K562 (cell line): ENCODE measurements at regions not wholly inside any gene's neighbourhood (a gene's known extent, or its start where the extent isn't known, plus 50 kb on each side); places are given as distances from the start of the nearest gene placed in this dataset.

ENCODE experiments used
- ATAC-seq: fragments of 200-7000 bp; cut with Tn5 transposase; 3 replicates; pipeline ENCODE4 v1.9.1; 2020; ENCODE audit warnings: moderate library complexity
- BruUV-seq: library from RNA; stranded (reverse); fragments of 400-500 nt; replicated peaks from 2 replicates; lab custom pipeline; 2021; lab: Mats Ljungman, UMichigan
- CTCF ChIA-PET: fragments of 300-600 bp; formaldehyde crosslinking; extraction: SDS; loops from one replicate; lab custom pipeline; 2021; ENCODE audit warnings: low intra/inter-chr PET ratio; lab: Yijun Ruan, JAX
- POLR2A ChIA-PET: fragments of 300-600, 350-650 bp; sonication (Branson Sonifier 250); formaldehyde crosslinking; extraction: SDS; loops from one replicate; lab custom pipeline; 2021; ENCODE audit warnings: antibody characterized with exemption, inconsistent platforms; lab: Yijun Ruan, JAX
- DNase-seq, 4 experiments: peaks; one replicate each; pipeline versions ENCODE4 v3.0.0 to v3.0.0-alpha.2; 2011 to 2018; ENCODE audit warnings: low spot score in 3 of 4, mixed read lengths in 3 of 4; ENCODE audit errors: extremely low read depth in 1 of 4
- FAIRE-seq: peaks from 2 replicates; lab custom pipeline; 2011; peaks lifted over from hg19 to GRCh38; lab: Jason Lieb, UNC
- H2AFZ ChIP-seq: 2 replicates; pipeline ENCODE4 v1.6.0; 2011; ENCODE audit warnings: low read depth, low read length, control low read depth, inconsistent platforms
- H3K27ac ChIP-seq: fragments of 200-600 bp; 3 replicates; pipeline ENCODE4 v1.8.0; 2011; ENCODE audit warnings: low read depth, mild to moderate bottlenecking, control low read depth, inconsistent platforms, low read length, moderate library complexity, mixed read lengths; ENCODE audit errors: extremely low read depth
- H3K27me3 ChIP-seq, 2 experiments: fragments of 300-600 bp in 1 of 2; 2 replicates in 1 of 2; 3 replicates in 1 of 2; pipeline versions ENCODE4 v1.6.0 to v1.8.0; 2011; ENCODE audit warnings: inconsistent platforms in 2 of 2, low read length in 2 of 2, mild to moderate bottlenecking in 1 of 2, mixed read lengths in 1 of 2, moderate library complexity in 1 of 2; ENCODE audit not compliant: control insufficient read depth in 2 of 2, insufficient read depth in 2 of 2
- H3K36me3 ChIP-seq: fragments of 300-600 bp; 3 replicates; pipeline ENCODE4 v1.8.0; 2011; ENCODE audit warnings: mild to moderate bottlenecking, low read length, inconsistent platforms; ENCODE audit not compliant: control insufficient read depth, insufficient read depth
- H3K4me1 ChIP-seq, 2 experiments: fragments of 200-600 bp in 1 of 2; replicated peaks in 1 of 2; 2 replicates in 1 of 2; 3 replicates in 1 of 2; pipeline versions ENCODE4 v1.5.1 to v1.8.0; 2011; ENCODE audit warnings: inconsistent platforms in 2 of 2, low read length in 2 of 2, mild to moderate bottlenecking in 1 of 2, mixed read lengths in 1 of 2, moderate library complexity in 1 of 2; ENCODE audit not compliant: control insufficient read depth in 2 of 2, insufficient read depth in 2 of 2
- H3K4me2 ChIP-seq: 2 replicates; pipeline ENCODE4 v1.6.1; 2011; ENCODE audit warnings: low read length, control low read depth, inconsistent platforms, mixed read lengths; ENCODE audit not compliant: insufficient read depth
- H3K4me3 ChIP-seq: fragments of 200-600 bp; sonication (generic), shearing (Covaris generic); 2 replicates; pipeline ENCODE4 v1.5.1; 2016; ENCODE audit warnings: control low read depth, inconsistent platforms
- H3K79me2 ChIP-seq: fragments of 200-600 bp; 3 replicates; pipeline ENCODE4 v1.8.0; 2011; ENCODE audit warnings: low read length, inconsistent platforms; ENCODE audit not compliant: control insufficient read depth, insufficient read depth
- H3K9ac ChIP-seq, 2 experiments: 2 replicates each; pipeline versions ENCODE4 v1.6.0 to v1.6.1; 2011; ENCODE audit warnings: low read depth in 2 of 2, low read length in 2 of 2, control low read depth in 1 of 2, inconsistent platforms in 1 of 2, mild to moderate bottlenecking in 1 of 2, mixed read lengths in 1 of 2; ENCODE audit not compliant: insufficient read depth in 1 of 2
- H3K9me1 ChIP-seq: one replicate; pipeline ENCODE4 v1.6.0; 2011; ENCODE audit warnings: inconsistent platforms, mild to moderate bottlenecking, low read length, moderate library complexity; ENCODE audit not compliant: control insufficient read depth, insufficient read depth
- H3K9me3 ChIP-seq: replicated peaks from 2 replicates; pipeline ENCODE4 v1.5.1; 2011; ENCODE audit warnings: low read depth, low read length, inconsistent platforms; ENCODE audit not compliant: control insufficient read depth, insufficient read depth
- H4K20me1 ChIP-seq: replicated peaks from 2 replicates; pipeline ENCODE4 v1.6.1; 2011; ENCODE audit warnings: low read length, inconsistent platforms, mixed read lengths; ENCODE audit not compliant: control insufficient read depth, insufficient read depth
- BHLHE40 ChIP-seq: IDR thresholded peaks from 2 replicates; pipeline ENCODE4 v1.6.1; 2011; ENCODE audit warnings: low read length, improper control_type of control experiment
- ETV6 ChIP-seq, 3 experiments: fragments of 150-350 bp in 1 of 3; sonication (generic) in 1 of 3; formaldehyde crosslinking in 1 of 3; IDR thresholded peaks; 2 replicates each; pipeline versions ENCODE4 v1.6.1 to v1.8.0; 2014 to 2022; ENCODE audit warnings: borderline replicate concordance in 2 of 3, low read depth in 2 of 3, antibody characterized with exemption in 1 of 3, low read length in 1 of 3, mild to moderate bottlenecking in 1 of 3, missing genetic modification reagents in 1 of 3
- RREB1 ChIP-seq: fragments of 250-450 bp; sonication (Bioruptor Pico); IDR thresholded peaks from 2 replicates; pipeline ENCODE4 v1.4.0; 2020
- TEAD4 ChIP-seq, 2 experiments: sonication (generic) in 1 of 2; formaldehyde crosslinking in 1 of 2; IDR thresholded peaks; 2 replicates each; pipeline versions ENCODE4 v1.6.1 to v1.8.0; 2012 to 2022; ENCODE audit warnings: borderline replicate concordance in 1 of 2, inconsistent platforms in 1 of 2, low read length in 1 of 2, mild to moderate bottlenecking in 1 of 2, missing genetic modification reagents in 1 of 2
- ZNF232 ChIP-seq: sonication (generic); formaldehyde crosslinking; IDR thresholded peaks from 2 replicates; pipeline ENCODE4 v1.8.0; 2022; ENCODE audit warnings: mild to moderate bottlenecking, missing genetic modification reagents
- ZNF717 ChIP-seq: fragments of 250-450 bp; sonication (Bioruptor Pico); IDR thresholded peaks from 2 replicates; pipeline ENCODE4 v1.5.0; 2021
- WGBS: fragments of 100-300 bp; shearing (Covaris generic); methylation state at CpG from one replicate; pipeline ENCODE4 v1.1.6; 2016; ENCODE audit warnings: low coverage, mixed read lengths; ENCODE audit not compliant: insufficient coverage; ENCODE audit errors: missing lambda C conversion rate; 5-methylcytosine and 5-hydroxymethylcytosine counted together
- in situ Hi-C: fragments of 300-500 bp; cut with MboI; formaldehyde crosslinking; loops from 4 replicates; pipeline ENCODE4 v1.15.0; 2018; ENCODE audit warnings: inconsistent platforms, mixed read lengths
- intact Hi-C: fragments of 100-400 bp; cut with micrococcal nuclease; formaldehyde crosslinking; loops from 2 replicates; pipeline ENCODE4 v1.14.2; 2022
- TF ChIP-seq, protein P1 (sequence below): fragments of 200-400 bp; formaldehyde crosslinking; IDR thresholded peaks from 2 replicates; pipeline ENCODE4 v1.6.1; 2017; ENCODE audit warnings: mild to moderate bottlenecking, low read depth, low read length, moderate library complexity
- TF ChIP-seq, protein P2 (sequence below): fragments of 250-450 bp; sonication (Bioruptor Pico); IDR thresholded peaks from 2 replicates; pipeline ENCODE4 v1.8.0; 2022; ENCODE audit warnings: inconsistent platforms, mild to moderate bottlenecking, moderate library complexity, borderline replicate concordance

DNA sequence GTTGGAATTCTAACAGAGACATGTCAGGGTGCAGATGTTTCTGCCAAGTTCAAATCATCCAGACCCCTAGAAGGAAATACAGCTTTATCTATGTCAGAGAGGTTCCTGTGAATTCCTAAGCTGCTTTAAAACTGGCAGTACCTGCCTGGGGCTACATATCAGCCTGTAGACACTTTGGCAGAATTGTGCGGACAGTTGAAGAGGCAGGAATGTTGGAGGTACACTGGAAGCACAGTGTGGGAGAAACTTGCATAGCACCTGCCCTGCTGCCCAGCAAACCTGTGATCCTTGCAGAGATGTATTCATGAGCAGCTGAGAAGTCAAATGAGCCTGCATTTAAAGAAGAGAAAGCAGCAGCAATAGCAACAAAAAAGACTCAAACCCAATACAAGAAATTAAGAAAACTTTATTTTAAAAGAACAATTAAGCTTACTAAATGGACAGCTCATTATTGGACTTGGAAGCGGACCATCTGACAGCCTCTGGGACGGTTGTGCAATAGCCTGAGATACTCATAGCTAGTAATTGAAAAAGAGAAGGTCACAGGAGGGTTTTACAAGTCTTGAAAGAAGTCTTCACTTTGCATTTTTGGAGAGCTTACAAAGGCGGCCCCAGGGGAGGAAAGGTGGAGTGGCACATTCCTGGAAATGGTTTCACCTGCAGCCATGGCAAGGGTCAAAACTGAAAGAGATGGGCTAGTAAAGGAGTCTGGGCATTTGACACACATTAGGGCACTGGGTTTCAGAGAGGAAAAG is 280.9 kb upstream of the FLRT2 start:
- Histone ChIP-seq H3K36me3 (no peaks in the 10 kb centered on the region), H3K4me1 (no peaks in the 10 kb centered on the region), H3K79me2 (no peaks in the 10 kb centered on the region), H3K27ac (no peak overlapping the region), H3K4me2 (no peak overlapping the region), H3K9me1 (no peaks in the 10 kb centered on the region), H3K9ac (no peak overlapping the region), H3K9me3 (no peaks in the 10 kb centered on the region), H3K4me3 (no peak overlapping the region), H2AFZ (no peak overlapping the region), H4K20me1 (no peaks in the 10 kb centered on the region), H3K27me3 (no peaks in the 10 kb centered on the region)
- POLR2A ChIA-PET, result no interaction called here
- in situ Hi-C loops, result no loop called here
- WGBS, result 0% methylated on average over 4 of the region's 4 CpGs
- TF ChIP-seq RREB1 (CRISPR knock-in tag) (no peak), ZNF717 (CRISPR knock-in tag) (no peak), TEAD4 (IDR thresholded peaks at IDR 0.05; ENCODE audit: low read length) (no peak), TEAD4 (CRISPR knock-in tag; IDR thresholded peaks at IDR 0.05; ENCODE audit: borderline replicate concordance) (no peak), ZNF232 (CRISPR knock-in tag) (no peak), ETV6 (IDR thresholded peaks at IDR 0.05; ENCODE audit: borderline replicate concordance in 1 of 2, low read depth in 2 of 2, low read length in 1 of 2) (no peak), ETV6 (CRISPR knock-in tag; IDR thresholded peaks at IDR 0.05; ENCODE audit: borderline replicate concordance) (no peak), BHLHE40 (no peak)
- TF ChIP-seq, protein P1, sequence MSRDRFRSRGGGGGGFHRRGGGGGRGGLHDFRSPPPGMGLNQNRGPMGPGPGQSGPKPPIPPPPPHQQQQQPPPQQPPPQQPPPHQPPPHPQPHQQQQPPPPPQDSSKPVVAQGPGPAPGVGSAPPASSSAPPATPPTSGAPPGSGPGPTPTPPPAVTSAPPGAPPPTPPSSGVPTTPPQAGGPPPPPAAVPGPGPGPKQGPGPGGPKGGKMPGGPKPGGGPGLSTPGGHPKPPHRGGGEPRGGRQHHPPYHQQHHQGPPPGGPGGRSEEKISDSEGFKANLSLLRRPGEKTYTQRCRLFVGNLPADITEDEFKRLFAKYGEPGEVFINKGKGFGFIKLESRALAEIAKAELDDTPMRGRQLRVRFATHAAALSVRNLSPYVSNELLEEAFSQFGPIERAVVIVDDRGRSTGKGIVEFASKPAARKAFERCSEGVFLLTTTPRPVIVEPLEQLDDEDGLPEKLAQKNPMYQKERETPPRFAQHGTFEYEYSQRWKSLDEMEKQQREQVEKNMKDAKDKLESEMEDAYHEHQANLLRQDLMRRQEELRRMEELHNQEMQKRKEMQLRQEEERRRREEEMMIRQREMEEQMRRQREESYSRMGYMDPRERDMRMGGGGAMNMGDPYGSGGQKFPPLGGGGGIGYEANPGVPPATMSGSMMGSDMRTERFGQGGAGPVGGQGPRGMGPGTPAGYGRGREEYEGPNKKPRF, result no peak
- TF ChIP-seq, protein P2, sequence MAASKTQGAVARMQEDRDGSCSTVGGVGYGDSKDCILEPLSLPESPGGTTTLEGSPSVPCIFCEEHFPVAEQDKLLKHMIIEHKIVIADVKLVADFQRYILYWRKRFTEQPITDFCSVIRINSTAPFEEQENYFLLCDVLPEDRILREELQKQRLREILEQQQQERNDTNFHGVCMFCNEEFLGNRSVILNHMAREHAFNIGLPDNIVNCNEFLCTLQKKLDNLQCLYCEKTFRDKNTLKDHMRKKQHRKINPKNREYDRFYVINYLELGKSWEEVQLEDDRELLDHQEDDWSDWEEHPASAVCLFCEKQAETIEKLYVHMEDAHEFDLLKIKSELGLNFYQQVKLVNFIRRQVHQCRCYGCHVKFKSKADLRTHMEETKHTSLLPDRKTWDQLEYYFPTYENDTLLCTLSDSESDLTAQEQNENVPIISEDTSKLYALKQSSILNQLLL, result no peak
- intact Hi-C loops, result no loop called here
- ATAC-seq, result no peak
- BruUV-seq, result no TSS peak
- CTCF ChIA-PET, result no interaction called here
- FAIRE-seq, result no peak
- DNase-seq, result no peak
